HL-60 (cell line): ENCODE measurements at regions not wholly inside any gene's neighbourhood (a gene's known extent, or its start where the extent isn't known, plus 50 kb on each side); places are given as distances from the start of the nearest gene placed in this dataset.

Source experiments
- DNase-seq, 2 experiments: peaks; one replicate each; pipeline ENCODE4 v3.0.0-alpha.2; 2010 to 2020; ENCODE audit warnings: low read depth in 1 of 2, low spot score in 1 of 2
- H3K27ac ChIP-seq: fragments of 250-450 bp; sonication (Bioruptor Pico); replicated peaks from 2 replicates; pipeline ENCODE4 v1.5.1; 2020; ENCODE audit warnings: mild to moderate bottlenecking, moderate library complexity
- H3K27me3 ChIP-seq: fragments of 250-450 bp; sonication (Bioruptor Pico); 2 replicates; pipeline ENCODE4 v1.5.1; 2021; ENCODE audit warnings: mild to moderate bottlenecking, moderate library complexity; ENCODE audit not compliant: insufficient read depth, poor library complexity, severe bottlenecking
- H3K4me3 ChIP-seq: replicated peaks from 2 replicates; pipeline ENCODE4 v1.5.1; 2011; ENCODE audit warnings: mild to moderate bottlenecking, control low read depth, low read length; ENCODE audit not compliant: insufficient read depth
- CTCF ChIP-seq: IDR thresholded peaks from one replicate; pipeline ENCODE4 v1.5.1; 2011; ENCODE audit warnings: low read length, control low read depth, inconsistent platforms; ENCODE audit not compliant: insufficient read depth
- GABPA ChIP-seq: IDR thresholded peaks from 2 replicates; pipeline ENCODE4 v1.6.1; 2012; ENCODE audit warnings: low read depth
- POLR2AphosphoS5 ChIP-seq: IDR thresholded peaks from 2 replicates; pipeline ENCODE4 v1.6.1; 2012; ENCODE audit warnings: low read depth
- REST ChIP-seq: IDR thresholded peaks from 2 replicates; pipeline ENCODE4 v1.6.1; 2012; ENCODE audit warnings: low read depth; ENCODE audit not compliant: insufficient replicate concordance
- SPI1 ChIP-seq: IDR thresholded peaks from 2 replicates; pipeline ENCODE4 v1.6.1; 2012; ENCODE audit warnings: low read depth, mild to moderate bottlenecking, borderline replicate concordance

GRCh38 chr6:10071631-10072220 lies 343.1 kb downstream of the TFAP2A start:
- DNase-seq, result no peak
- H3K27me3 ChIP-seq, result no peaks in the 10 kb centered on the region
- TF ChIP-seq CTCF (no peak), POLR2AphosphoS5 (no peak)
- H3K4me3 ChIP-seq, result no peak overlapping the region
- H3K27ac ChIP-seq, result no peak overlapping the region

GRCh38 chr6:10060004-10060403 lies 354.9 kb downstream of the TFAP2A start:
- no peak overlapping the region for H3K4me3 ChIP-seq
- no peaks in the 10 kb centered on the region for H3K27me3 ChIP-seq
- H3K27ac ChIP-seq, result no peak overlapping the region
- TF ChIP-seq SPI1 (no peak), GABPA (no peak), REST (no peak), POLR2AphosphoS5 (no peak), CTCF (no peak)
- DNase-seq, result no peak

GRCh38 chr6:10054672-10055071 lies 360.2 kb downstream of the TFAP2A start:
- no peaks in the 10 kb centered on the region for H3K27me3 ChIP-seq
- no peak overlapping the region for H3K4me3 ChIP-seq
- TF ChIP-seq CTCF (no peak), REST (no peak), POLR2AphosphoS5 (no peak), SPI1 (no peak), GABPA (no peak)
- no peak for DNase-seq
- H3K27ac ChIP-seq, result no peak overlapping the region

- DNase-seq, result no peak
- no peaks in the 10 kb centered on the region for H3K27me3 ChIP-seq
- no peak for TF ChIP-seq GABPA
- TF ChIP-seq CTCF, result no peak
- TF ChIP-seq POLR2AphosphoS5, result no peak
- no peak for TF ChIP-seq REST
- TF ChIP-seq SPI1, result no peak
- no peak overlapping the region for H3K27ac ChIP-seq
- no peak overlapping the region for H3K4me3 ChIP-seq
These were observed 363.6 kb downstream of the TFAP2A start for GRCh38 chr6:10051283-10051682.
